Stimulated activated CD8-positive, alpha-beta memory T cell treated with anti-CD3 and anti-CD28 coated beads, Interleukin-4, amount 100 ng/mL, for 1 hour (primary cell): ENCODE measurements at regions not wholly inside any gene's neighbourhood (a gene's known extent, or its start where the extent isn't known, plus 50 kb on each side); places are given as distances from the start of the nearest gene placed in this dataset.

ENCODE experiments used
- DNase-seq, 2 donors: peaks; one replicate each; pipeline ENCODE4 v3.0.0-alpha.2; 2020; ENCODE audit warnings: low read depth in 2 of 2, low spot score in 1 of 2

GRCh38 chr13:106433066-106433465 lies 102.4 kb downstream of the EFNB2 start:
- no peak for DNase-seq

DNA sequence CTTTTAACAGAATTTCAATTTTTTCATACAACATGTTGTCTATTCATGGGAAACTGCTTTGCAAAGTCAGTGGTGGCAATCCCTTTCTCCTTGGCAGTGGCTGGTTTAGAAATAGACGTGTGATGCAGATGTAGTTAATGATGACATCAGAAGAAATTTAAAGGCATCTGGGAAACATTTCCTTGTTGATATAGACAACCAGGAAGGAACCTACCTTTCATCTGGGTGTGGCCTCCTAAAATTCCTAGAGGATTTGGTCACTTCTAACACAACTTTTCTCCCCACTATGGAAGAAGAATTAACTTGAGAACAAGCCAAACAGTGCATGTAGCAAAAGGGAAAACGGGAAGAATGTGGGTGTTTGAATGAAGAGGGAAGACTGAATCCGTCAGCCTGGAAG lies 102.8 kb downstream of the EFNB2 start:
- DNase-seq = no peak

- DNase-seq = no peak
These were observed 108.6 kb downstream of the EFNB2 start for GRCh38 chr13:106426909-106427308.

DNA sequence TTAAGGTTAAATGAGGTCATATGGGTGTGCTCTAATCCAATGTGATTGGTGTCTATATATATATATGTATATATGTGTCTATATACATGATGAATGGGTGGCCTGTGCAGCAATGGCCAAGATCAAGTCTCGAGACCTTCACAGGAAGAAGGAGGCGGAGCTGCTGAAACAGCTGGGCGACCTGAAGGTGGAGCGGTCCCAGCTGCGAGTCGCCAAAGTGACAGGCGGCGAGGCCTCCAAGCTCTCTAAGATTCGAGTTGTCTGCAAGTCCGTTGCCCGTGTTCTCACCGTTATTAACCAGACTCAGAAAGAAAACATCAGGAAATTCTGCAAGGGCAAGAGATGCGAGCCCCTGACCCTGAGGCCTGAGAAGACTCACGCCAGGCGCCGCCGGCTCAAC lies 109.8 kb downstream of the EFNB2 start:
- no peak for DNase-seq

GRCh38 chr13:106424805-106425204 lies 110.7 kb downstream of the EFNB2 start:
- no peak for DNase-seq

- DNase-seq = no peak
These were observed 111.9 kb downstream of the EFNB2 start for GRCh38 chr13:106423530-106423929.

- no peak for DNase-seq
These were observed 116.9 kb downstream of the EFNB2 start for GRCh38 chr13:106418556-106418955.

GRCh38 chr13:106417467-106418110 lies 117.9 kb downstream of the EFNB2 start:
- DNase-seq = no peak

- no peak for DNase-seq
These were observed 118.8 kb downstream of the EFNB2 start for GRCh38 chr13:106416645-106417044.

DNA sequence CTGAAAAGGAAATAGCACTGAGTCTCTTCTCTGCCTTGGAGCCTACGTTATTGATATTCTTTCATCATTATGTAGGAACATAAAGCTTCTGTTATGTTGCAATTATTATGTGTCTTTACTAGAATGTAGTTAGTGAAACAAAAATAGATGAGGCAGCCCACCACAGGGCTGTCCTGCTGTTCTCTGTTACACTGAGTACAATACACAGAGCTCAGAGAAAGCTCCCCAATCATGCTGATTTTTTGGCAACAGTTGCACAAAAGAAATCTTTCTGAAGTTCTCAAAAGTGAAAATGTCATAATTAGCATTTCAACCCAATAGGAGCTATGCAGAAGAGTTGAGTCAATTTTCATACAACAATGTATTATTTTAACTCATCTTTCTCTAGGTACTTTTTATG lies 119.5 kb downstream of the EFNB2 start:
- DNase-seq = no peak

GRCh38 chr13:106415442-106415841 lies 120.0 kb downstream of the EFNB2 start:
- no peak for DNase-seq

DNA sequence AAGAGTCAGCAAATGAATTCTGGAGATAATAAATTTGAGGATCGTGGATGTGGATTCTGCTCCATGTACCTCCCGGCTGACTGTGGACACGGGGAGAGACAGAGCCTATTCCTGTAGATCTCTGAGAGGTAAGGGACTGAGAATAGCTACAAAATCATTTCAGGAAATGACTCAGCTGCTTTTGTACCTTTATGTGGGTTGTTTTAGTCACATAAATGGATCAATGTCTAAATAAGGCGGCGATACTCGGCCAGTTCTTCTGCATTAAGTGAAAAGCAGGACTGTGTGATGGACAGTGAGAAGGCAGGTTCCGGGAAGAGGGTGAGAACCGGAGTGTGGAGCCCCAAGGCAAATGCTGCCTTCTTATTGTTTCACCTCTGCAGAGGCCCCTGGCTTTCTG lies 128.1 kb downstream of the EFNB2 start:
- no peak for DNase-seq

GRCh38 chr13:106405731-106406130 lies 129.7 kb downstream of the EFNB2 start:
- no peak for DNase-seq

GRCh38 chr13:106403280-106403679 lies 132.2 kb downstream of the EFNB2 start:
- DNase-seq = no peak

GRCh38 chr13:106402866-106403265 lies 132.6 kb downstream of the EFNB2 start:
- no peak for DNase-seq

GRCh38 chr13:106401081-106401480 lies 134.4 kb downstream of the EFNB2 start:
- no peak for DNase-seq

- DNase-seq = no peak
These were observed 135.2 kb downstream of the EFNB2 start for GRCh38 chr13:106400289-106400688.

DNA sequence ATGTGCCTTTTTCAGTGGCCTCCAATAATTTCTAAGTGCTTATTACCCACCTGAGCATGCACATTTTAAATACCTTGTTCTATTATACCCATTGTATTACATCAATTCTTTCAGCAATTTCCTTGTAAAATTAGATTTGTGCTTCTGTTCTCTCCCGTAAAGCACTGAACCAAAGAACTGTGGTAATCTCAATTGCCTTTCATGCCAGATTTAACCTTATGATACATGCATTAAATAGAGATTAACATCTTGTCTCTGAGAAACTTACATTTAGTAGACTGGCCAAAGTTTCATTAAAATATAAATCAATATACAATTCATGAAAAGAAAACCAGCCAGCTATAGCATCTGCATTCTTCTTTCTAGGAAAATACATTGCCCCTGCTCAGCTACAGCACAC lies 137.2 kb downstream of the EFNB2 start:
- DNase-seq = no peak

GRCh38 chr13:106393776-106394175 lies 141.7 kb downstream of the EFNB2 start:
- DNase-seq = no peak

DNA sequence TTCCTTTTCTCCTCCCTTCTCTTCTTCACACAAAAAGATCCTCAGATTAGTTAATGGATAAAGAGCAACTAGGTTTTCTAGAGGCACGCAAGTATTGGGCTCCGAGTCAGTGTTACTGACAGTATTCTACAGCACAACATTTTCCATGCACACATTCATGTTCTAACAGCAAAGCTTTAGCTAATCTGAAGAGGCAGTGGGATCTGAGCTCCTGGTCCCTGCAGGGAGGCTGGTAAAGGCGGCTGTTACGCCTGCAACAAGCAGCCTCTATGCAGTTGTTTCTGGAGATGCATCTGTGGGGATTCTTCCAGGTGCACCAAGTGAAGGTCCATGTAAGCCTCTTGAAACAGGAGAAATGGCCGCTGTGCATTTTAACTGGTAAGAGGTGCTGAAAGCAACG lies 143.8 kb downstream of the EFNB2 start:
- no peak for DNase-seq

DNA sequence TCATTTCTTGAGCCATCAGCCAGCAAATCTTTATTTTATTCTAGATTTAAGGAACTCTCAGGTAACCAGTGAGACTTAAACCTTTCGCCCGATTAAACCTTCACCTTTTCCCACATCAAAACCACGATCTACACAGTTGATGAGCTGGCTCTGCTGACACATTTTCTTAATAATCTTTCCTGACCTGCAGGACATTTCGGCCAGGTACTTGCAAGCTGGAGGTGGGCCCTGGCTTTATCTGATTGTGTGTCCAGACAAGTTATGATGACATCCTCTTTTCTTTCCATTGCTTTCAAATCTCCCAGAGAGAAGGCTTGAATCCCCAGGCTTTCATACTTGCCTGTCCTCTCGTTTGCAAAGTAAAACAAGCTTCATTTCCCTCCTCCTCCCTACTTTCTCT lies 144.2 kb downstream of the EFNB2 start:
- DNase-seq = no peak

- DNase-seq = no peak
These were observed 145.1 kb downstream of the EFNB2 start for GRCh38 chr13:106390367-106390766.

DNA sequence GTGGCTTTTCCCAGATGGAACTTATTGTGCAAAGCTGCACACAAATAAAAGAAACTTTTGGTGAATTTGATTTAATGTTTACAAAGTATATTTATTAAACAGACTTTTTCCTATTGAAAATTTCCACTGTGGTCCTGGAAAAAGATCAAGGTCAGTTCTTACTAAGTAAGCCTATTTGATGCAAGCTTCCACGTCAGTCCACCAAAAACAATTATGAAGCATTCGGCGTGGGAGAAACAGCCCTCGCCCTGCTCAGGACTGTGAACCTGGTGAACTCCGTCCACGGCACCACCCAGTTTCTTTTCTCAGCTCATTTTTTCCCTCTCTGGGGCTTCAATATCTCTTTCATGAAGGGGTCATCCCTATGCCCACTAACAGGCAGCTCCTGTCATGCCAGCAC lies 149.8 kb downstream of the EFNB2 start:
- no peak for DNase-seq

- no peak for DNase-seq
These were observed 150.9 kb downstream of the EFNB2 start for GRCh38 chr13:106384516-106384915.
